Smooth muscle cell (in vitro differentiated cells): ENCODE measurements at regions not wholly inside any gene's neighbourhood (a gene's known extent, or its start where the extent isn't known, plus 50 kb on each side); places are given as distances from the start of the nearest gene placed in this dataset.

ENCODE experiments used
- DNase-seq: peaks from one replicate; lab custom pipeline; 2025; ENCODE audit not compliant: unreplicated experiment; lab: John Stamatoyannopoulos, UW
- H2AFZ ChIP-seq: fragments of 200-600 bp; sonication (generic); 2 replicates; pipeline ENCODE4 v1.6.0; 2016; ENCODE audit warnings: antibody characterized with exemption, low read depth, mild to moderate bottlenecking
- H3F3A ChIP-seq: fragments of 200-600 bp; sonication (generic); 2 replicates; pipeline ENCODE4 v1.6.0; 2017; ENCODE audit warnings: antibody characterized with exemption, low read depth
- H3K27ac ChIP-seq: fragments of 200-600 bp; sonication (generic); 2 replicates; pipeline ENCODE4 v1.5.1; 2016; ENCODE audit warnings: low read depth, mild to moderate bottlenecking
- H3K27me3 ChIP-seq: fragments of 200-600 bp; sonication (generic); 2 replicates; pipeline ENCODE4 v1.6.1; 2016; ENCODE audit warnings: low read depth, mild to moderate bottlenecking
- H3K36me3 ChIP-seq: fragments of 200-600 bp; sonication (generic); 2 replicates; pipeline ENCODE4 v1.5.1; 2016; ENCODE audit warnings: low read depth
- H3K4me1 ChIP-seq: fragments of 200-600 bp; sonication (generic); 2 replicates; pipeline ENCODE4 v1.5.1; 2016; ENCODE audit warnings: low read depth
- H3K4me2 ChIP-seq: fragments of 200-600 bp; sonication (generic); 2 replicates; pipeline ENCODE4 v1.6.0; 2016; ENCODE audit warnings: mild to moderate bottlenecking
- H3K4me3 ChIP-seq: fragments of 200-600 bp; sonication (generic); 2 replicates; pipeline ENCODE4 v1.5.1; 2016; ENCODE audit warnings: mild to moderate bottlenecking
- H3K79me2 ChIP-seq: fragments of 200-600 bp; sonication (generic); 2 replicates; pipeline ENCODE4 v1.6.0; 2016; ENCODE audit warnings: low read depth, mild to moderate bottlenecking
- H3K9ac ChIP-seq: fragments of 200-600 bp; sonication (generic); 2 replicates; pipeline ENCODE4 v1.6.0; 2016; ENCODE audit warnings: low read depth
- H3K9me3 ChIP-seq: fragments of 200-600 bp; sonication (generic); replicated peaks from 2 replicates; pipeline ENCODE4 v1.5.1; 2016; ENCODE audit warnings: low read depth
- H4K20me1 ChIP-seq: fragments of 200-600 bp; sonication (generic); 2 replicates; pipeline ENCODE4 v1.6.0; 2016; ENCODE audit warnings: low read depth
- CTCF ChIP-seq: fragments of 200-600 bp; sonication (generic); IDR thresholded peaks from 2 replicates; pipeline ENCODE4 v1.5.1; 2017; ENCODE audit warnings: borderline replicate concordance, mild to moderate bottlenecking, antibody characterized with exemption; ENCODE audit not compliant: insufficient read depth, poor library complexity, severe bottlenecking
- WGBS: methylation state at CpG from one replicate; pipeline ENCODE4 v1.1.7; 2016; ENCODE audit warnings: low lambda C conversion rate; 5-methylcytosine and 5-hydroxymethylcytosine counted together

- Histone ChIP-seq H3K9me3 (no peaks in the 10 kb centered on the region), H3F3A (no peaks in the 10 kb centered on the region), H3K4me1 (no peaks in the 10 kb centered on the region), H3K4me2 (no peak overlapping the region), H2AFZ (no peak overlapping the region), H3K27me3 (no peaks in the 10 kb centered on the region), H3K79me2 (no peaks in the 10 kb centered on the region), H3K4me3 (no peak overlapping the region), H3K36me3 (no peaks in the 10 kb centered on the region), H3K9ac (no peak overlapping the region), H4K20me1 (no peaks in the 10 kb centered on the region), H3K27ac (no peak overlapping the region)
- TF ChIP-seq CTCF, result no peak
- 100% methylated on average over 1 of the region's 1 CpG for WGBS
- DNase-seq, result no peak
These were observed 761.8 kb upstream of the ZNF608 start for GRCh38 chr5:125508225-125508624.

- Histone ChIP-seq H3K4me1 (no peaks in the 10 kb centered on the region), H3K79me2 (no peaks in the 10 kb centered on the region), H3K27ac (no peak overlapping the region), H4K20me1 (no peaks in the 10 kb centered on the region), H3K4me3 (no peak overlapping the region), H3K27me3 (no peaks in the 10 kb centered on the region), H3K36me3 (no peaks in the 10 kb centered on the region), H3K9ac (no peak overlapping the region), H3K4me2 (no peak overlapping the region), H3F3A (no peaks in the 10 kb centered on the region), H3K9me3 (no peaks in the 10 kb centered on the region), H2AFZ (no peak overlapping the region)
- TF ChIP-seq CTCF, result no peak
- no peak for DNase-seq
These were observed 764.2 kb upstream of the ZNF608 start for GRCh38 chr5:125510651-125511050.

- DNase-seq, result no peak
- 80% methylated on average over 3 of the region's 3 CpGs for WGBS
These were observed 771.6 kb upstream of the ZNF608 start for GRCh38 chr5:125517973-125518550.

More at GRCh38 chr5:125517973-125518550, 771.6 kb upstream of the ZNF608 start:
- no peak for TF ChIP-seq CTCF
- Histone ChIP-seq H3K36me3 (no peaks in the 10 kb centered on the region), H3K4me3 (no peak overlapping the region), H3K27me3 (no peaks in the 10 kb centered on the region), H3K4me2 (no peak overlapping the region), H3F3A (no peaks in the 10 kb centered on the region), H3K4me1 (no peaks in the 10 kb centered on the region), H3K9ac (no peak overlapping the region), H4K20me1 (no peaks in the 10 kb centered on the region), H3K79me2 (no peaks in the 10 kb centered on the region), H2AFZ (no peak overlapping the region), H3K27ac (no peak overlapping the region), H3K9me3 (no peaks in the 10 kb centered on the region)
